ENCODE measurements at regions not wholly inside any gene's neighbourhood (a gene's known extent, or its start where the extent isn't known, plus 50 kb on each side); places are given as distances from the start of the nearest gene placed in this dataset.

DNA sequence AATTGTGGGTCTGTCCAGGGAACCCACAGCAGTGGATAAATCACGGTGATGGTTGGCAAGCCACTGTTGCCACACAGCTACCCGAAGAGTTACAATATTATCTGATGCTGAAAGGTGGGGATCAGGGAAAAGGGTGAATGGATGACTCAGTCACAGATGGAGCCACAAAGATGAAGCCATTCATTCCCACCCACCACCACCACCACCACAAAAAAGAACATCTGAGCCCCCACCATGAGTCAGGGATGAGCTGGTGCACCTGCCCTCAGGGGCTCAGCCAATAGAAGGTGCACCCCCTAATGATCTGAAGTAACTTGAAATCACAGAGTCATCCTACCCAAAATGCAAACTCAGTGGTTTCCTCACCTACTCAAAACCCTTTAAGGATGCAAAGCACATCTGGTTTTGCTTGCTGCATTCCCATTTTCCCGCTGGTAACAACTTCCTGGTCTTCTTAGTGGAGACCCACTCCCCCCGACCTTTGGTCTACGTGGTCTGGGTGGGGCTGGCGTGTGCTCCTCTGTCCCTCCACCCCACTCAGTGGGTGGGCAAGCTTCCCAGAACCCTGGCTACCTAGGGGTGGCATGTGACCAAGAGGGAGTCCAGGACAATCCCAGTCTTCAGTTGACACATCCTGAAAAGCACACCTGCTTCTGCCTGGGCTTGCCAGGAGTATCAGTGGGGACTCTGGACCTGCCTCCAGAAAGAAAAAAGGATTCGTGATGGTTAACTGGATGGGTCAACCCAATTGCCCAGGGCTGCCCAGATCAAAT lies 125.5 kb downstream of the ANKRD60 start:
- TF ChIP-seq, protein P1, sequence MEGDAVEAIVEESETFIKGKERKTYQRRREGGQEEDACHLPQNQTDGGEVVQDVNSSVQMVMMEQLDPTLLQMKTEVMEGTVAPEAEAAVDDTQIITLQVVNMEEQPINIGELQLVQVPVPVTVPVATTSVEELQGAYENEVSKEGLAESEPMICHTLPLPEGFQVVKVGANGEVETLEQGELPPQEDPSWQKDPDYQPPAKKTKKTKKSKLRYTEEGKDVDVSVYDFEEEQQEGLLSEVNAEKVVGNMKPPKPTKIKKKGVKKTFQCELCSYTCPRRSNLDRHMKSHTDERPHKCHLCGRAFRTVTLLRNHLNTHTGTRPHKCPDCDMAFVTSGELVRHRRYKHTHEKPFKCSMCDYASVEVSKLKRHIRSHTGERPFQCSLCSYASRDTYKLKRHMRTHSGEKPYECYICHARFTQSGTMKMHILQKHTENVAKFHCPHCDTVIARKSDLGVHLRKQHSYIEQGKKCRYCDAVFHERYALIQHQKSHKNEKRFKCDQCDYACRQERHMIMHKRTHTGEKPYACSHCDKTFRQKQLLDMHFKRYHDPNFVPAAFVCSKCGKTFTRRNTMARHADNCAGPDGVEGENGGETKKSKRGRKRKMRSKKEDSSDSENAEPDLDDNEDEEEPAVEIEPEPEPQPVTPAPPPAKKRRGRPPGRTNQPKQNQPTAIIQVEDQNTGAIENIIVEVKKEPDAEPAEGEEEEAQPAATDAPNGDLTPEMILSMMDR (IDR thresholded peaks at IDR 0.05; ENCODE audit: insufficient read depth in 1 of 2, low read depth in 1 of 2, low read length in 1 of 2, severe bottlenecking in 1 of 2, unreplicated experiment in 1 of 2): no peak
- DNase-seq: peak in 1 of 2 experiments; percentile 25
- no peak overlapping the region for H3K4me3 Mint-ChIP-seq (ENCODE audit: unreplicated experiment)
- H3K4me1 Mint-ChIP-seq (ENCODE audit: low read depth, unreplicated experiment): no peaks in the 10 kb centered on the region
- ChIA-PET CTCF (no interaction called here), POLR2A (no interaction called here)
- Histone ChIP-seq H3K27me3 (replicated peaks; ENCODE audit: control insufficient read depth, insufficient read depth, low read length) (no peaks in the 10 kb centered on the region), H3K9me3 (peaks cover 6% of the 10 kb centered on the region; the same call in 1 of the 2 replicates), H3K4me3 (ENCODE audit: low read depth, low read length) (no peak overlapping the region), H3K4me1 (no peaks in the 10 kb centered on the region), H3K36me3 (ENCODE audit: control insufficient read depth, insufficient read depth, low read length) (no peaks in the 10 kb centered on the region)
- H3K36me3 Mint-ChIP-seq (ENCODE audit: insufficient read depth, unreplicated experiment): no peaks in the 10 kb centered on the region
- BruUV-seq (replicated peaks): no TSS peak
- no peak overlapping the region for H3K27ac Mint-ChIP-seq (ENCODE audit: unreplicated experiment)
- peaks cover 17% of the 10 kb centered on the region for H3K27me3 Mint-ChIP-seq (ENCODE audit: insufficient read depth, unreplicated experiment)
- intact Hi-C loops (cut with micrococcal nuclease; ENCODE audit: unreplicated experiment): no loop called here
- peaks cover 10% of the 10 kb centered on the region for H3K9me3 Mint-ChIP-seq (ENCODE audit: unreplicated experiment)

DNA sequence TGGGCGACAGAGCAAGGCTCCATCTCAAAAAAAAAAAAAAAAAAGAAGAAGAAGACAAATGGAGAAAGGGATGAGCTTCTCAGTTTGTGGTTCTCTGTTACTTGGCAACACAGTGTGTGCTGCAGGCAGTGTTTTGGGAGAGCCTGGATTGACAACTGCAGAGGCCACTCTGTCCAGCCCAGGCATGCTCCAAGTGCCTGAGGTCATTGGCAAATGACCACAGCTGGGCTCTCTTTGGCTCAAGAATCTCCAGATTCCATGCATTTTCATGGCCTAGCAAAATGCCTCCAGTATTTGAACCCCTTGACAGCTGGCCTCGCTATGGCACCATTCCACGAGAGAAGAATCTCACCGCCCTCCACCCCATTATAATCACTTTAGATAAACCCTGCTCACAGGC lies 126.2 kb downstream of the ANKRD60 start:
- H3K4me3 Mint-ChIP-seq (ENCODE audit: unreplicated experiment): no peak overlapping the region
- no peaks in the 10 kb centered on the region for H3K4me1 Mint-ChIP-seq (ENCODE audit: low read depth, unreplicated experiment)
- ChIA-PET POLR2A (no interaction called here), CTCF (no interaction called here)
- no peaks in the 10 kb centered on the region for H3K27me3 ChIP-seq (replicated peaks; ENCODE audit: control insufficient read depth, insufficient read depth, low read length)
- H3K9me3 ChIP-seq: peaks cover 6% of the 10 kb centered on the region; the same call in 1 of the 2 replicates
- DNase-seq: peak in 1 of 2 experiments; percentile 65
- no peaks in the 10 kb centered on the region for H3K36me3 Mint-ChIP-seq (ENCODE audit: insufficient read depth, unreplicated experiment)
- H3K9me3 Mint-ChIP-seq (ENCODE audit: unreplicated experiment): peaks cover 10% of the 10 kb centered on the region
- peaks cover 20% of the 10 kb centered on the region for H3K27me3 Mint-ChIP-seq (ENCODE audit: insufficient read depth, unreplicated experiment)
- no peaks in the 10 kb centered on the region for H3K36me3 ChIP-seq (ENCODE audit: control insufficient read depth, insufficient read depth, low read length)
- H3K4me3 ChIP-seq (ENCODE audit: low read depth, low read length): no peak overlapping the region
- intact Hi-C loops (cut with micrococcal nuclease; ENCODE audit: unreplicated experiment): no loop called here
- no TSS peak for BruUV-seq (replicated peaks)
- H3K27ac Mint-ChIP-seq (ENCODE audit: unreplicated experiment): no peak overlapping the region
- H3K4me1 ChIP-seq: no peaks in the 10 kb centered on the region
- TF ChIP-seq, protein P1 (IDR thresholded peaks at IDR 0.05; ENCODE audit: insufficient read depth in 1 of 2, low read depth in 1 of 2, low read length in 1 of 2, severe bottlenecking in 1 of 2, unreplicated experiment in 1 of 2): no peak

DNA sequence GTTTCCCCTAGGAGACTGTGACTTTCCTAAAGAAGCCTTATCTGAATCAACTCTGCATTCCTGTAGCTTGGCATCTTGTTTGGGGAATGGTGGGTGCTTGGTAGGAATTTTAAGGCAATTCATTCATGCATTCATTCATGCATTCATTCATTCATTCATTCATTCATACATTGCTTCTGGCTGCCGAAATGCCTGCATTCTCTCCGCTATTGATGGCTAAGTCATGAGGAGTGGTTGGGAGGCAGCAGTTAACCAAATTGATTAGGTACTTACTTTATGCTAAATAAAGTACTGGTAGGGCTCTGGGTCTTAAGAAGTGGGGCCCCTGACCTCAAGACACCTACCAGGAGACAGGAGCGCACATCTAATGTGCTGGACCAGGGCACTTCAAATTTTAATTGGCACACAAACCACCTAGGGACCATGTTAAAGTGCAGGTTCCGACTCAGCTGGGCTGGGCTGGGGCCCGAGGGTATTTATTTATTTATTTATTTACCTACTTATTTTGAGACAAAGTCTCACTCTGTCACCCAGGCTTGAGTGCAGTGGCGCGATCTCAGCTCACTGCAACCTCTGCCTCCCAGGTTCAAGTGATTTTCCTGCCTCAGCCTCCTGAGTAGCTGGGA lies 127.6 kb downstream of the ANKRD60 start:
- TF ChIP-seq, protein P1 (IDR thresholded peaks at IDR 0.05; ENCODE audit: insufficient read depth in 1 of 2, low read depth in 1 of 2, low read length in 1 of 2, severe bottlenecking in 1 of 2, unreplicated experiment in 1 of 2): no peak
- no peaks in the 10 kb centered on the region for H3K36me3 ChIP-seq (ENCODE audit: control insufficient read depth, insufficient read depth, low read length)
- Mint-ChIP-seq H3K9me3 (ENCODE audit: unreplicated experiment) (peaks cover 6% of the 10 kb centered on the region), H3K4me3 (ENCODE audit: unreplicated experiment) (no peak overlapping the region), H3K36me3 (ENCODE audit: insufficient read depth, unreplicated experiment) (no peaks in the 10 kb centered on the region), H3K27ac (ENCODE audit: unreplicated experiment) (no peak overlapping the region), H3K27me3 (ENCODE audit: insufficient read depth, unreplicated experiment) (peaks cover 27% of the 10 kb centered on the region), H3K4me1 (ENCODE audit: low read depth, unreplicated experiment) (no peaks in the 10 kb centered on the region)
- no peaks in the 10 kb centered on the region for H3K4me1 ChIP-seq
- CTCF ChIA-PET: no interaction called here
- H3K27me3 ChIP-seq (replicated peaks; ENCODE audit: control insufficient read depth, insufficient read depth, low read length): no peaks in the 10 kb centered on the region
- BruUV-seq (replicated peaks): no TSS peak
- intact Hi-C loops (cut with micrococcal nuclease; ENCODE audit: unreplicated experiment): no loop called here
- no peak overlapping the region for H3K4me3 ChIP-seq (ENCODE audit: low read depth, low read length)
- peaks cover 4% of the 10 kb centered on the region; the same call in 1 of the 2 replicates for H3K9me3 ChIP-seq
- POLR2A ChIA-PET: no interaction called here
- no peak for DNase-seq
